Activated CD4-positive, alpha-beta T cell treated with anti-CD3 and anti-CD28 coated beads for 48 hours (primary cell): ENCODE measurements at regions not wholly inside any gene's neighbourhood (a gene's known extent, or its start where the extent isn't known, plus 50 kb on each side); places are given as distances from the start of the nearest gene placed in this dataset.

Source experiments
- DNase-seq: peaks from one replicate; pipeline ENCODE4 v3.0.0-alpha.2; 2020

DNA sequence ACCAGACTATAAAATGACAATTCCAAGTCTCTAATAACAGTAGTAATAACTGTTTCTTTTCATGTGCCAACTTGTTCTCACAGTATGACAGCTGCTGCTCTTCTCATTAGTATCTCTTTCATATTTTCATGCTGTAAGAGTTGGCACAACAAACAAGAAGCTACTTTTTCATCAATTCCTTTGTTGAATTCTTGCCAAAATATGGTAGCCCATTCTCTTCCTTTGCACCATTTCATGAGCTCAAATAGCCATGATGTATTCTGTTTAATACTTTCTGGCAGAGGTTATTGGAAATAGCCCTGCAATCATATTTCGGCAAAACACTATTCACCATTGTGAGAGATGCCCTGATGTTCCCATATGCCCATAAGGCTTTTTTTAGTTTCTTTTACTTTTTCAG, 1100.7 kb downstream of the TRHDE start:
- no peak for DNase-seq

DNA sequence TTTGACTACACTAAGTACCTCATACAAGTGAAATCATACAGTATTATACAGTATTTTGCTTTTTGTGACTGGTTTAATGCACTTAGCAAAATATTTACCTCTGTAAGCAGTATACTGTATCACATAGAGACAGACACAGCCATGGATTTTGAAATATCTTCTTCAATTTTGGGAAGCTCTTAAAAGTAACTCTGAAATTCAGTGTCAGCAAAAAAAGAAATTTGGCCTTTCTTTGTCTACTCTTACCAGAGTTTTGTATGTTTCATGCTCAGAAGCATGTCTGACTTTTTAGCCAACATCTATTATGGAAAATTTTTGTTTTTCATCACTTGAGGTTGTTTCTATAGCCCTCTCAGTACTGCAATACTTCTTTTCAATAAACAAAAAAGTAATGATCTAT, 1102.2 kb downstream of the TRHDE start:
- DNase-seq, result no peak

GRCh38 chr12:73383584-73384222, 1111.5 kb downstream of the TRHDE start:
- no peak for DNase-seq

GRCh38 chr12:73384592-73384991, 1112.4 kb downstream of the TRHDE start:
- DNase-seq, result no peak

- DNase-seq, result no peak
Observed at GRCh38 chr12:73390261-73390660, 1118.1 kb downstream of the TRHDE start.

DNA sequence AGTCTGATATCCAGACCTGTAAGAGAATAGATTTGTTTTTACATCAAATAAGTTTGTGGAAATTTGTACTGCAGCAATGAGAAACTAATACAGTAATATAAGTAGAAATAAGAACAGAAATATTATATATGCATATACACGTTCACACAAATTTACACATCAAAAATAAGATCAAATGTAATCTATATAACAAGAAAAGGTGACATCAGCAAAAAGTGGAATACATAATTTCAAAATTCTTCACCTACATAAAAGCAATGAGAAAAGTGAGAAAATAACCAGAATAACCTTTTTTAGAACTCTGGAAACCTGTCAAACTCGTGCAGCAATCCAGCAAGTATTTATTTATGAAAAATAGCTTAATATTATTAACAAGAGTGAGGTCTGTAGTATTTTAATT, 1124.6 kb upstream of the ATXN7L3B start:
- no peak for DNase-seq

- DNase-seq, result no peak
Observed at GRCh38 chr12:73413974-73414373, 1123.7 kb upstream of the ATXN7L3B start.

DNA sequence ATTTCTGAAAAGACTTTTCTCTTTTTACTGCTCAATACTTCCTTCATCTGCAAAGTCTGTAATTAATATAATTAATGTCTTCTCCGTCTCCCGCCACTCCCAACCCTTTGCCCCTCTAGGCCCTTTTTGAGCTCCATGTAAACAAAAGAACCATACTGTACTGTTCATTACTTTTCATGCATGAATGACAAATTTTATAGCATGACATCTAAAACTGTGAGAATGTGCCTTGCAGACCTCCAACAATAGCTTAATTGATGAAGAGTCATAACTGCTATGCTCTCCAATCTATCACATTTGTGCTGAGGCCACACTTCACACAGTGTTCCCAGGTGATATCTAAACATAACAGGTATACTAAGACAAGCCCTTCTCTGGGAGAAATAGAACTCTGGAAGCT, 1122.7 kb upstream of the ATXN7L3B start:
- no peak for DNase-seq

- DNase-seq, result no peak
Observed at GRCh38 chr12:73418541-73418940, 1119.1 kb upstream of the ATXN7L3B start.

DNA sequence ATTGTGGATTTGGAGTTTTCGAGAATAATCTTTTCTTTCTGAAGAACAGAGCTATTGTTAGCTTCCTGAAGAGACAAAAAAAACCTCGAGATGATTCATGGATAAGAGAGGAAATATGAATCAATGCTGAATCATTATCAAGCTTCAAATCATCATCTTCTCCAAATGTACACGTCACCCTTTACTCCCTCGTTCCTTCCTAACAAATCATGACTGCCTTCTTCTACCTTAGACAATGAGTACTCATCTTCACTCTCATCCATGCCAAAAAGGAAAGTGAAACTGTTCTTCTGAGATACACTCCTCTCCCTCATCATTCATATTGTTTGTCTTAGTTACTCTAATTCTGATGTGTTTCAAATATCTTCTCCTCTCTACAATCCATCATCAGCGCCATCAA, 1115.8 kb upstream of the ATXN7L3B start:
- no peak for DNase-seq

GRCh38 chr12:73424484-73424883, 1113.2 kb upstream of the ATXN7L3B start:
- no peak for DNase-seq

DNA sequence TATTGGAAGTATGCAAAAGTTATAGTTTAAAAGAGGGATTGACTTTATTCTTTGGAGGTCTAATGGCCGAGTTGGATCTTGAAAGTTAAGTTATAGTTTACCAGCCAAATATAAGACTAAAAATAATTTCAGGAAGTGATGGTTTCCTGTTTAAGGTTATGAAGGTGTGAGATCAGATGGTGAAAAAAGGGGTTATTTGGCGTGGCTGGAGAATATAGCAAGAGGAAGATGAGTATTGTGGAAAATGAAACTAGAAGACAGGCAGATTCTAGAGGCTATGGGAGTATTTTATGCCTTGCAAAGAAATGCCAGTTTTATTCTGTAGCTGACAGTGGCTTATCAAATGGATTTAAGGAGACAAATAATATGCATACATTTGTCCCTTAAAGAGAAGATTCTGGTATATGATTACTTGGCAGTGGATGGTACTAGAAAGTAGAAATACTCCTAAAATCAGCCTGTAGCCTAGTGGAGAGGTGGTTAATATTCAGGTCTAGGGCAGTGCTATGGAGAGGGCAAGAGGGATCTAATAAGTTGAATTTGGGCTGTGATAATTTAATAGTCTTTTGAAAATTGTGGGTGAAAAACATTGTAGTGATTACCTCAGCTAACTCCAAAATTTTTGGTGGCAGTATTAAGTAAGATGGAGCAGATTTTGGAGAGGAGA, 1091.8 kb upstream of the ATXN7L3B start:
- no peak for DNase-seq

DNA sequence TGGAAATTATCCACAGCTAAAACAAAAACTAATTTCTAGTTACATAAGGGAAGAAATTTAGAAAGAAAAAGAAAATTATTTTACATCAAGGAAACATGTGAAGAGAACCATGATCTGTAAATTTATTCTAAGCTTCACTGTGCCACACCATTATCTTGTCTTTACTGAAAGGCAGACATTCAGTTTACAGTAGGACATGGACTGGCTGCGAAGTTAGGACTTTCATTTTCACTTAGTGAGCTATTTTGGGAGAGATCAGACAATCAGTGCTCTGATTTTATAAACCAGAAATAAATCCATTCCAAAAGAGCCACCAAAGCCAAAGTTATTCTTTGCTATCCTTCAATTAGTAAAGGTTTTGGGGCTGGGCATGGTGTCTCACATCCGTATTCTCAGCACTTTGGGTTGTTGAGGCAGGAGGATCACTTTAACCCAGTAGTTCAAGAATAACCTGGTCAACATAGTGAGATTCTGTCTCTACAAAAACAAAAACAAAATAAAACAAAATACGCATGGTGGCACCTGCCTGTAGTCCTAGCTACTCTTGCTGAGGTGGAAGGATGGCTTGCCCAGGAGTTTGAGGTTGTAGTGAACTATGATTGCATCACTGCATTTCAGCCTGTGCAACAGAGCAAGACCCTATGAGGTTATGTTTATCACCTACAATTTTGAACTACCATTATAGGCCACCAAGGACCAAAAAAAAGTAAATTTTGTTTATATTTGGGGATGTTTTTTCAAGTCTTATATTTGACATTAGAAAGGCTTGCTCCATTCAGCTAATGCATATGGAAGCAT, 1084.8 kb upstream of the ATXN7L3B start:
- DNase-seq, result no peak

GRCh38 chr12:73460212-73460611, 1077.4 kb upstream of the ATXN7L3B start:
- no peak for DNase-seq

- DNase-seq, result no peak
Observed at GRCh38 chr12:73465106-73465505, 1072.5 kb upstream of the ATXN7L3B start.

DNA sequence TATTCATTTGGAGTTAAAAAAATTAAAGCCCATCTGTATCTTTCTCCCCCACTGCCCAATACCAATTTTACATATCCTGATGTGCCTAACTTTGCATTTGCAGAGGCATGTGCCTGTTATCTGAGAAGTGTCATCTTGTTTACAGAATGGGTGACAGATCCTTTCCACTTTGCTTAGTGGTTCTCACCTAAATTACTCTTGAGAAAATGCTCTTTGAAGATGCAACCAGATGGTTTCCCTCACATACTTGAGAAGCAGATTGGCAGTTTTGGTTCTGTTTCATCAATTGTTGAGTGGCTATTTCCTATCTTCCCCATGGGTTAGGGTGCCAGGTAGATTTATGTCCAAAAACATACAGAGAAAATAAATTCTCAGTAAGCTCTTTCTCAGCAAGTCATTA, 1051.4 kb upstream of the ATXN7L3B start:
- no peak for DNase-seq

DNA sequence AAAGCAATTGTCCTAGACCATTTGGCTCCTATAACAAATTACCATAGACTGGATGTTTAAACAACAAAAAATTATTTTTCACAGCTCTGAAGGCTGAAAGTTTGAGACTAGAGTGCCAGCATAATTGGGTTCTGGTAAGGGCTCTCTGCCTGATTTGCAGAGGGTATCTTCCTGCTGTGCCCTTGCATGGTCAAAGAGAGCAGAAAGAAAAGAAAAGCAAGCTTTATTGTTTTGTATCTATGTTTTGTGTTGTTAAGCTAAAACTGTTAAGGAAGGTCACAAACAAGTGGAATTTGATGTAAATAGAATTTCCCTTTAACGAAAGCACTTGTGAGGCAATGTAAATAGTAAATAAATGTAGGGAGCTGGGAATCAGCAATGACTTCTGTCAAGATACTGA, 1031.0 kb upstream of the ATXN7L3B start:
- DNase-seq, result no peak

DNA sequence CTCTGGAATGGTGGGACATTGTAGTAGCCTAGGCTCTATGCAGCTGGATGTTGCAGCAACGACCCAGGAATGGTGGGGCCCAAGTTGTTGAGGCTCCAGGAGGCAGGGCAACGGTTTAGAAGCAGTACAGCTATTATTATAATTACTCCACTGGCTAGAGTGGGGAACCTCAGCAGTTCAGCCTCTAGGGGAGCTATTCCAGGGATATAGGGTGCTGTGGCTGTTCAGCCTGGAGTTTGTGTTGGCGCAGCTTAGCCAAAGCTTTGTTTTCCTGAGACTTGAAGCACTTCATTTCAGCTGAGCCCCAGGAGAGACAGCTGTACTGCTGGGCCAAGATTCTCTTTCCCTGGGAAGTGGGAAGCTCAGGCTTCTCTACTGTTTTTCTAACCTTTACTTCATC, 1023.0 kb upstream of the ATXN7L3B start:
- no peak for DNase-seq

DNA sequence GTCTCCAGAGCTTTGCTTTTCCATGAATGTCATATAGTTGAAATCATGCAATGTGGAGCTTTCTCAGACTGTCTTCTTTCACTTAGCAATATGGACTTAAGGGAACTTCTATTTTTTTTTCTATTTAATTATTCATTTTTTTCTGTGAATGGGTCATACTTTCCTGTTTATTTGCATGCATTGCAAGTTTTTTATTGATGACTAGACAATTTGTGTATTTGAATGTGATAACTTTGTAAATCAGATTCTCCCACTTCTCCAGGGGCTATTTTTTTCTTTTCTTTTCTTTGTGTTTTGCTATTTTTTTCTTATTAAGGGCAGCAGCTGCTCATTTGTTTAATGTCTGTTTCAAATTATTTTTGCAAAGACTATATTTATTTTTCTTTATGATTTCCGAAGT, 1019.8 kb upstream of the ATXN7L3B start:
- no peak for DNase-seq

DNA sequence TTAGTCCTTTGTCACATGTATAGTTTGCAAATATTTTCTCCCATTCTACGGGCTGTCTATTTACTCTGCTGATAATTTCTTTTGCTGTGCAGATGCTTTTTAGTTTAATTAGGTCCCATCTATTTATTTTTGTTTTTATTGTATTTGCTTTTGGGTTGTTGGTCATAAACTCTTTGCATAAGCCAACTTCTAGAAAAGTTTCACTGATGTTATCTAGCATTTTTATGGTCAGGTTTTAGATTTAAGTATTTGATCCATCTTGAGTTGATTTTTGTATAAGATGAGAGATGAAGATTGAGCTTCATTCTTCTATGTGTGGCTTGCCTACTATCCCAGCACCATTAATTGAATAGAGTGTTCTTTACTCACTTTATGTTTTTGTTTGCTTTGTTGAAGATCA, 1008.4 kb upstream of the ATXN7L3B start:
- no peak for DNase-seq

DNA sequence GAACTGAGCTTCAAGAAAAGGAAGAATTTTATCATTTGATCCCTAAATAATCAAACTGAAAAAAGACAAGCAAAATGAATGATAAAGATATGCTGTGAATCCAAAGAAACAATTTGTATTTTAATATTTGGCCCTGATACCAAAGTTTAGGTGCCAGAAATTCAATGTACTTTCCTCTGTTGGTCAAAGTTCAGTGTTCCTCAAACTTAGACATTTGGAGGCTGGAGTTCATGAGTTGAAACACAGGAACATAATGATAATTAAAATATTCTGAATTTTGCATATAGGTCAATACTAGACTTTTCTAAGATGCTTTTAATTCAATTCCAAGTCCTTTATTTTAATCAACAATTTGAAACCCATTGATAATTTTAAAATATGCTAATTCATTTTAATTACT, 1007.7 kb upstream of the ATXN7L3B start:
- no peak for DNase-seq

DNA sequence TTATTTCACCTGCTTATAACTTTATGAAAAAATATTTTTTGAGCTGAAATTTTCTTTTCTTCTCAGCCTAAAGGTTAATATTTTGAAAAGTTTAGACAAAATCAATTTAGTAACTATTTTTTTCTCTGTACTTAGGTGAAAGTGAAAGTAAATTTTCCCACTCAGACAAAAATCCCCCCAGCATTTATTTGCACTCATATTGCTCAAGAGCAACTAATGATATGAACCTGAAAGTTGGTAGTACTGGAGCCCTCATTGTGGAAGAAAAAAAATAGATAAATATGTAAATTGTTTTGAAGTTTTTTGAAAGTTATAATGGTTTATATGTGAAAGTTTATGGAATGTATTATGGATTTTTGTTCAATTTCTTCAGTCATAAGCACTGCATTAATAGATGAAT, 1005.9 kb upstream of the ATXN7L3B start:
- DNase-seq, result no peak

DNA sequence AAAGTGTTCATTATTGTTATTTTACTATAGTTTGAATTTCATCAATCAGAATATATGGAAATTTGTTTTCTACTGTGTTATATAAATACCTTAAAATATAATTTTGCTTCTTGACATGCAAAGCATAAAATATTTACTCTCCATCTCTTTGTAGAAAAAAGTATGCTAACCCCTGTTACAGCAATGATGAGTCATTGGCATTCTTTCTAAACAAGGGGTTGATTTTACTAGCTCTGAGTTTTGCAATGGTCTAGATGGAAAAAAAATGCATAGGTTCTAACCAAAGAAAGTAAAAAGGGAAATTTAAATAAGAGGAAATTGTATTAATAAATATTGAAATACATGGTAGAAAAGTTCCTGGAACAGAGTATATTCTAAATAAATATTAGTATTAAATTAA, 990.2 kb upstream of the ATXN7L3B start:
- DNase-seq, result no peak

DNA sequence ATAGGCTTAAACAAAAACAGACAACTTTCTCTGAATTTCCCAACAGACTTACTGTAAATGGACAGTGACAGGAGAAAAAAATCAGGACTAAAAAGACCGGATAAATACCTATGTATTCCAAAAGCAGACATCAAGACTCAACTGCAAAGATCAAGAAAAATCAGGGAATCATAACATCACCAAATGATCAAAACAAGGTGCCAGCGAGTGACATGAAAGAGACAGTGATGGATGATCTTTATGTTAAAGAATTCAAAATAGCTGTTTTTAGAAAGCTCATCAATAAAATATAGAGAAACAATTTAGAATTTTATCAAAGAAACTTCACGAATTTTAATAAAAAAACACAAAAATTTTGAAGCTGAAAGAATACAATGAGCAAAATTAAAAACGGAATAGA, 952.5 kb upstream of the ATXN7L3B start:
- no peak for DNase-seq
